ENCODE measurements at regions not wholly inside any gene's neighbourhood (a gene's known extent, or its start where the extent isn't known, plus 50 kb on each side); places are given as distances from the start of the nearest gene placed in this dataset.

DNA sequence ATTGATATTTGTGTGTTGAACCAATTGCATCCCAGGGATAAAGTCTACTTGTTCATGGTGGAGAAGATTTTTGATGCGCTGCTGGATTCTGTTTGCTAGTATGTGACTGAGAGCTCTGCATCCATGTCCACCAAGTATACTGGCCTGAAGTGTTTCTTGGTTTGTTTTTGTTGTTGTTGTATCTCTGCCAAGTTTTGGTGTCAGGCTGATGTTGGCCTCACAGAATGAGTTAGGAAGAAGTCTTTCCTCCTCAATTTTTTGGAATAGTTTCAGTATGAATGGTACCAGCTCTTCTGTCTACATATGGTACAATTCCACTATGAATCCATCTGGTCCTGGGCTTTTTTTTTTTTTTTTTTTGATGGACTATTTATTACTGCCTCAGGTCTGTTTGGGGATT, 50.9 kb upstream of the OSTN start:
- H3K4me1 ChIP-seq = no peaks in the 10 kb centered on the region
- TF ChIP-seq, protein P1, sequence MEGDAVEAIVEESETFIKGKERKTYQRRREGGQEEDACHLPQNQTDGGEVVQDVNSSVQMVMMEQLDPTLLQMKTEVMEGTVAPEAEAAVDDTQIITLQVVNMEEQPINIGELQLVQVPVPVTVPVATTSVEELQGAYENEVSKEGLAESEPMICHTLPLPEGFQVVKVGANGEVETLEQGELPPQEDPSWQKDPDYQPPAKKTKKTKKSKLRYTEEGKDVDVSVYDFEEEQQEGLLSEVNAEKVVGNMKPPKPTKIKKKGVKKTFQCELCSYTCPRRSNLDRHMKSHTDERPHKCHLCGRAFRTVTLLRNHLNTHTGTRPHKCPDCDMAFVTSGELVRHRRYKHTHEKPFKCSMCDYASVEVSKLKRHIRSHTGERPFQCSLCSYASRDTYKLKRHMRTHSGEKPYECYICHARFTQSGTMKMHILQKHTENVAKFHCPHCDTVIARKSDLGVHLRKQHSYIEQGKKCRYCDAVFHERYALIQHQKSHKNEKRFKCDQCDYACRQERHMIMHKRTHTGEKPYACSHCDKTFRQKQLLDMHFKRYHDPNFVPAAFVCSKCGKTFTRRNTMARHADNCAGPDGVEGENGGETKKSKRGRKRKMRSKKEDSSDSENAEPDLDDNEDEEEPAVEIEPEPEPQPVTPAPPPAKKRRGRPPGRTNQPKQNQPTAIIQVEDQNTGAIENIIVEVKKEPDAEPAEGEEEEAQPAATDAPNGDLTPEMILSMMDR (IDR thresholded peaks at IDR 0.05) = no peak
- H3K4me3 ChIP-seq = no peak overlapping the region
- ATAC-seq (no peak), DNase-seq (no peak)
- H3K27me3 ChIP-seq = no peaks in the 10 kb centered on the region
- H3K27ac ChIP-seq = no peak overlapping the region
- H3K36me3 ChIP-seq = no peaks in the 10 kb centered on the region
- intact Hi-C loops (cut with DNase I) = no loop called here
- peaks cover 0 to 5% of the 10 kb centered on the region in 2 donors for H3K9me3 ChIP-seq

DNA sequence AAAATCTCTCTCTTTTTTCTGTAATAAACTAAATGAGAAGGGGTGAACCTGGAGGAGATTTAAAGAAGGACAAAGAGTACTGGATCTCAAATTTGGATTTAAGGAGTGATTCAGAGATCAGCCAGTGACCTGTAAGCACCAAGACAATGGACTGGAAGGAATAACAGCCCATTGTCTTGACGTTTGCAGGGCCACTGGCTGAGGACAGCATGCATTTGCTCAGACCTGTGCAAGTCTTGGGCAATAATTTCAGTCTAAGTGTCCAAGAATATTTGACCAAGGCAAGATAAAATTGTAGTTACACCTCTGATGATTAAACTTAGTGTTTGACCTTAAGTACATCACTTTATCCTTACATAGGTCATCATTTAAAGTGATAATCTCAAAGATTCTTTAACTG, 55.8 kb upstream of the OSTN start:
- TF ChIP-seq, protein P1 (IDR thresholded peaks at IDR 0.05) = no peak
- Histone ChIP-seq H3K4me1 (no peaks in the 10 kb centered on the region), H3K27me3 (no peaks in the 10 kb centered on the region), H3K4me3 (no peak overlapping the region), H3K27ac (no peak overlapping the region), H3K9me3 (peaks cover 0 to 5% of the 10 kb centered on the region in 2 donors), H3K36me3 (no peaks in the 10 kb centered on the region)
- DNase-seq (no peak), ATAC-seq (no peak)
- intact Hi-C loops (cut with DNase I) = no loop called here

- Histone ChIP-seq H3K36me3 (no peaks in the 10 kb centered on the region), H3K4me1 (no peaks in the 10 kb centered on the region), H3K27me3 (no peaks in the 10 kb centered on the region), H3K4me3 (no peak overlapping the region), H3K27ac (no peak overlapping the region), H3K9me3 (peaks cover 0 to 5% of the 10 kb centered on the region in 2 donors)
- intact Hi-C loops (cut with DNase I) = no loop called here
- DNase-seq (no peak), ATAC-seq (no peak)
- TF ChIP-seq, protein P1 (IDR thresholded peaks at IDR 0.05) = no peak
These were observed 57.3 kb upstream of the OSTN start for GRCh38 chr3:191141728-191142127.

DNA sequence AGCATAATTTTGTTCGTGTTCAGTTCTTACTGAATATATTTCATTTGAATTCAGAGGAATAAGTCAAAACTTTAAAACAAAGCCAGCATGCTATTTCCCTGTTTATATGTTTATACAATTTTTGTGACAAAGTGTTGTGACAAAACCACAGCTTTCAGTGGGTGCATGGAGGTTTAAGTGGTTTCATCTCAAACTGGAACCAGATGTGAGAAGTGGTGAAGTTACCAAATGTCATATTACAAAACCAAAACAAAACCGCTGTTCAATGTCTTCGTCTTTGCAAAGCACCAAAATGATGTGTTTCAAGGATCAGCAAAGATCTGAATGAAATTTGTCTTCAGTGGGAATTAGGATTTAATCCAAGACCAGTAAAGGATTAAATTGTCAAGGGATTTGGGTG, 59.3 kb upstream of the OSTN start:
- intact Hi-C loops (cut with DNase I) = no loop called here
- no peaks in the 10 kb centered on the region for H3K36me3 ChIP-seq
- no peak overlapping the region for H3K27ac ChIP-seq
- H3K4me3 ChIP-seq = no peak overlapping the region
- H3K4me1 ChIP-seq = no peaks in the 10 kb centered on the region
- TF ChIP-seq, protein P1 (IDR thresholded peaks at IDR 0.05) = no peak
- ATAC-seq = no peak
- H3K9me3 ChIP-seq = no peaks in the 10 kb centered on the region
- H3K27me3 ChIP-seq = no peaks in the 10 kb centered on the region
- no peak for DNase-seq

- TF ChIP-seq, protein P1 (IDR thresholded peaks at IDR 0.05) = no peak
- intact Hi-C loops (cut with DNase I) = no loop called here
These were observed 60.1 kb upstream of the OSTN start for GRCh38 chr3:191138937-191139336.

More at GRCh38 chr3:191138937-191139336, 60.1 kb upstream of the OSTN start:
- no peak for ATAC-seq
- no peaks in the 10 kb centered on the region for H3K9me3 ChIP-seq
- H3K27ac ChIP-seq = no peak overlapping the region
- no peaks in the 10 kb centered on the region for H3K27me3 ChIP-seq
- no peak for DNase-seq
- H3K36me3 ChIP-seq = no peaks in the 10 kb centered on the region
- no peak overlapping the region for H3K4me3 ChIP-seq
- no peaks in the 10 kb centered on the region for H3K4me1 ChIP-seq
